ENCODE measurements at regions not wholly inside any gene's neighbourhood (a gene's known extent, or its start where the extent isn't known, plus 50 kb on each side); places are given as distances from the start of the nearest gene placed in this dataset.

DNA sequence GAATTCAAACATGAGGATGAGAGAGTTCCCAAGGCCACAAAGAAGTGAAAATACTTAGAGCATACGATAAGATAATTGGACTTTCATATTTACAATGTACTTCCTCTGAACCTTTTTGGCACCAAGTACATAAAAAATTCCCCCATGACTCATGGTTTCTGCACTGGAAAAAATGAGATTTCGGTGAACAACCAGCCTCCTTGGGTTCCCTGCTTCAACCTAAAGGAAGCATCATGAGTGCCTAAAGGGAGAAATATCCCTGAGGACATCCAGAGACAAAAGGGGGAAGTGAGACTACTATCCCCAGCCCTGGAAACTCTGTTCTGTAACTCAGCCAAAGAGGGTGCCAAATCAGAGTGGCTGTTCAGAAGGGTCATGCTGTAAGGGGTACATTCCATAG, 562.7 kb upstream of the SLC39A10 start (continued):
- no peak for TF ChIP-seq KDM1A (IDR thresholded peaks at IDR 0.05; ENCODE audit: borderline replicate concordance, low read length)
- no peak for TF ChIP-seq YY1 (IDR thresholded peaks at IDR 0.05; ENCODE audit: low read depth, low read length)
- no peak for TF ChIP-seq GABPA (IDR thresholded peaks at IDR 0.05; ENCODE audit: borderline replicate concordance, insufficient read depth, low read length)
- TF ChIP-seq ASH2L (IDR thresholded peaks at IDR 0.05; ENCODE audit: low read length) = no peak
- no peak for TF ChIP-seq TAF1 (IDR thresholded peaks at IDR 0.05; ENCODE audit: low read depth, low read length)
